ENCODE measurements at regions not wholly inside any gene's neighbourhood (a gene's known extent, or its start where the extent isn't known, plus 50 kb on each side); places are given as distances from the start of the nearest gene placed in this dataset.

DNA sequence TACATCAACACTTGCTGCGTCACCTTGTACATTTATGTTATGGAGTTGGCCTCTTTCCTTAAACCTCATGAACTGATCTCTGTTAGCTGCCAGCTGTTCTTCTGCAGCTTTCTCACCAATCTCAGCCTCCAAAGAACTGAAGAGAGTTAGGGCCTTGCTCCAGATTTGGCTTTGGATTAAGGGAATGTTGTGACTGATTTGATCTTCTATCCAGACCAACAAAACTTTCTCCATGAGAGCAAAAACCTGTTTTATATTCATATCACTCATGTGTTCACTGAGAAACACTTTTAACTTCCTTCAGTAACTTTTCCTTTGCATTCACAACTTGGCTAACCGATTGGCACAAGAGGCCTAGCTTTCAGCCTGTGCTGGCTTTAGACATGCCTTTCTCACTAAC lies 1156.0 kb upstream of the CADM2 start:
- Histone ChIP-seq H3K27me3 (ENCODE audit: control insufficient read depth, insufficient read depth, low read length) (no peaks in the 10 kb centered on the region), H3K36me3 (ENCODE audit: control insufficient read depth, insufficient read depth, low read length) (no peaks in the 10 kb centered on the region), H3K4me3 (ENCODE audit: low read depth, low read length) (no peak overlapping the region)
- DNase-seq (ENCODE audit: low read depth) (no peak), FAIRE-seq (no peak)
- no peak for TF ChIP-seq CTCF (IDR thresholded peaks at IDR 0.05; ENCODE audit: insufficient read depth, low read length, severe bottlenecking)

DNA sequence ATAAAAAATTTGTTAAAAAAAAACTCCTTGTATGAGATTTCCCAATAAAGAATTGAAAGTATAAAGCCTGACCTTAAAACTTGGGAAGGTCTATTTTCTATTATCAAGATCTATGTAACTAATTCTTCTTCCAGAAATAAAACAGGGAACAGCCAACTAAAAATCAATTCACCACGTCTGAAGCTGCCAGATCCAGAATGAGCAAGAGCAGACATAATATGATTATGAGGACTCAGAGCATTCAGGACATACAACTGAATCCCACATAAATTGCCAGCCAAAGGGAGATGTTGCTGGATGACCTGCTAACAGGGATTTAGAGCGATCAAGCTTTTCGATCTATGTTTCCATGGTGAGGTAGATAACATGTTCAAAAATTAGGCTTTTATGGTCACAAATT lies 1151.3 kb upstream of the CADM2 start:
- no peak overlapping the region for H3K4me3 ChIP-seq (ENCODE audit: low read depth, low read length)
- H3K36me3 ChIP-seq (ENCODE audit: control insufficient read depth, insufficient read depth, low read length), result no peaks in the 10 kb centered on the region
- TF ChIP-seq CTCF (IDR thresholded peaks at IDR 0.05; ENCODE audit: insufficient read depth, low read length, severe bottlenecking), result no peak
- no peaks in the 10 kb centered on the region for H3K27me3 ChIP-seq (ENCODE audit: control insufficient read depth, insufficient read depth, low read length)
- FAIRE-seq (no peak), DNase-seq (ENCODE audit: low read depth) (no peak)

DNA sequence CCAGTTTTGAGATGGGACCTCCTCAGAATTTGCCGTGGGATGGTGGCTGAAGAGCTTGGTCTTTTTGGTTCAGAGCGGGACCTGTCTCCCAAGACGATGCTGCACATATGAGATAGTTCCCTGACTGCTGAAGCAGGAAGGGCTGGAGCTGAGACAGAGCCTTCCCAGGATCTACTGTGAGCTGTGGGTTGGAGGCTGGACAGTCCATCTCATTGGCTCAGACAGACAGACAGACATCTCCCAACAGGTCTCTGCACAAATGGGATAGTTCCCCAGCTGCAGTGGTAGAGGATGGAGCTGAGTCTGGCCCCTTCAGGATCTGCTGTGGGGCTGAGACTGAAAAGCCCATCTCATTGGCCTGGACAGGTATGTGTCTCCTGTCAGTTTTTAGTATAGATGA lies 1145.6 kb upstream of the CADM2 start:
- Histone ChIP-seq H3K27me3 (ENCODE audit: control insufficient read depth, insufficient read depth, low read length) (no peaks in the 10 kb centered on the region), H3K4me3 (ENCODE audit: low read depth, low read length) (no peak overlapping the region), H3K36me3 (ENCODE audit: control insufficient read depth, insufficient read depth, low read length) (no peaks in the 10 kb centered on the region)
- FAIRE-seq (peak; percentile 43), DNase-seq (ENCODE audit: low read depth) (no peak)
- no peak for TF ChIP-seq CTCF (IDR thresholded peaks at IDR 0.05; ENCODE audit: insufficient read depth, low read length, severe bottlenecking)

DNA sequence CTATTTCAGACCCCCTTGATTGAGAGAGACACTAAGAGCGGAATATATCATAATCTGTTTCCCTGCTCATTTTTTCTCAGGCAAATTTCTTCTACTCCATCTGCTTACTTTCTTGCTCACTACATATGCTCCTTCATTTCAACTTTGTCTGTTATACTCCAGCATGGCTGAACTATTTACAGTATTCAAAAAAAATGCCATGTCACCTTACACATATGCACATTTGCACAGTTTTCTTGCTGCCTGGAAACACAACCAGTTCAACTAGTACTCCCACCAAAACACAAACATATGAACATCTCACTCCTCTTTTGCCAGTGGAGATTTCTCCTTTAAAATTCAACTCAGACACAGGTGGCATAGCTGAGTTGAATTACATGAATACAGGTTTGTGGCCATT lies 1142.1 kb upstream of the CADM2 start:
- no peak for DNase-seq (ENCODE audit: low read depth)
- Histone ChIP-seq H3K27me3 (ENCODE audit: control insufficient read depth, insufficient read depth, low read length) (no peaks in the 10 kb centered on the region), H3K4me3 (ENCODE audit: low read depth, low read length) (no peak overlapping the region), H3K36me3 (ENCODE audit: control insufficient read depth, insufficient read depth, low read length) (no peaks in the 10 kb centered on the region)
- no peak for TF ChIP-seq CTCF (IDR thresholded peaks at IDR 0.05; ENCODE audit: insufficient read depth, low read length, severe bottlenecking)
- no peak for FAIRE-seq

DNA sequence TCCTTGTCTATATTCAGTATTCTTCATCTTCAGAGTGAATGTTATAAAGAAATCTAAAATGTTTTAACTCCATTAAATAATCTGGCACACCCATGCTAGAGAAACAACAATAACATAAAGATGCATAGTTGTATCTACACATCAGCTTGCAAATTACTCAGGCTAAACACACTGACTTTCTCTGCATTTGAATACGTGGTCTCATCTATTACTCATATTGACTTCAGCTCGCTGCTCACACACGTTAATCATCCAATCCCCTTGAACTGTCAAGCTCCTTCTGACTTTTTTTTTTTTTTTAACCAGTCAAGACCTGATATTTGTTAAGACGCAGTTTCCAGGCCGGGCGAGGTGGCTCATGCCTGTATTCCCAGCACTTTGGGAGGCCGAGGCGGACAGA lies 1137.3 kb upstream of the CADM2 start:
- no peak for DNase-seq (ENCODE audit: low read depth)
- no peak overlapping the region for H3K4me3 ChIP-seq (ENCODE audit: low read depth, low read length)
- TF ChIP-seq CTCF (IDR thresholded peaks at IDR 0.05; ENCODE audit: insufficient read depth, low read length, severe bottlenecking), result no peak
- no peaks in the 10 kb centered on the region for H3K36me3 ChIP-seq (ENCODE audit: control insufficient read depth, insufficient read depth, low read length)
- FAIRE-seq, result no peak
- no peaks in the 10 kb centered on the region for H3K27me3 ChIP-seq (ENCODE audit: control insufficient read depth, insufficient read depth, low read length)

GRCh38 chr3:83823095-83823494 lies 1135.7 kb upstream of the CADM2 start:
- FAIRE-seq (no peak), DNase-seq (ENCODE audit: low read depth) (no peak)
- no peak for TF ChIP-seq CTCF (IDR thresholded peaks at IDR 0.05; ENCODE audit: insufficient read depth, low read length, severe bottlenecking)
- H3K36me3 ChIP-seq (ENCODE audit: control insufficient read depth, insufficient read depth, low read length), result no peaks in the 10 kb centered on the region
- no peaks in the 10 kb centered on the region for H3K27me3 ChIP-seq (ENCODE audit: control insufficient read depth, insufficient read depth, low read length)
- H3K4me3 ChIP-seq (ENCODE audit: low read depth, low read length), result no peak overlapping the region
